RPMI8226 (cell line): ENCODE measurements at regions not wholly inside any gene's neighbourhood (a gene's known extent, or its start where the extent isn't known, plus 50 kb on each side); places are given as distances from the start of the nearest gene placed in this dataset.
"Not testable (repeated sequence)": the region's sequence is repeated elsewhere in the genome, so short reads cannot be mapped to it uniquely, and the experiment has no call there.

Source experiments
- DNase-seq: peaks from one replicate; pipeline ENCODE4 v3.0.0-alpha.2; 2015

DNA sequence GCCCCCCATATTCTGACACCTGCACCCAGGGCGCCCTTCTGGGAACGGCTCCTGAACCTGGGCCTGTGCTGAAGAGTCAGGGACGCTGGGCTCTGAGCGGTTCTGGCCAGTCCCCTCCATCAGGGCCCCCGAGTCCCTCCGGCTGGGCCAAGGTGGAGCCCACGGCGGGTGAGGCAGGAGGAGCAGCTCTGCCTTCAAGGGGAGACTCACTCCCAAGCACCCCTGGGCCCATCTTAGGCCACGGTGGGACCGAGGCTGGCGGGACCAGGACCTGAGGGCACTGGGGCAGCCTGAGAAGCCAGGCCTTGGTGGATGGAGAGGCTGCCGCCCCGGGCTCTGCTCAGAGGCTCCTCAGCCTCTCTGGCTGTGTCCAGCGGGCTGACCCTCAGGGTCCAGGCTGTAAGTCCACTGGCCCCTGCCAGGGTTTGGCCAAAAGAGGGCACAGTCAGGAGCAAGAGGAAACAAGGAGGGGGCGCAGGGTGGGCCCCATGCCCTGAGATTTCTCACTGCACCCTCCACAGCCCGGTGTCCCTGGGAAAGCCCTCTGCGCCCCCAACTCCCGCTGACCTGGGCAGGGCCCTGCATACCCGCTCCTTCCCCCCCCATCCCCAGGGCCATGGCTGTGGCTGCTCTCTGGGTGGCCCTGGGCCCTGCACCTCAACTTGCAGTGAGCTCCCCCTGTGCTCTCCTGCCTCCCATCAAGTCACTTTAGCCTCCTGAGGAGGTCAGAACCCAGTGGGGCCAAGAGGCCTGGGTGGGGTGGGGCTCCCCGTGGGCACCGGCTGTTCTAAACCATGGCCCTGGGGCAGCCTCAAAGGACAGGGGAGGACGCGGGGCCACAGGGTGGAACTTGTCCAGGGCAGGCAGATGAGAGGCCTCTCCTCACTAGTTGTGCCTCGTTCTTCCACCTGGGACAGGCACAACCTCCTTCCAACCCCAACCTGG is 266.4 kb upstream of the SFSWAP start:
- DNase-seq, result no peak

GRCh38 chr12:131445184-131445774 is 265.6 kb upstream of the SFSWAP start:
- no peak for DNase-seq

- no peak for DNase-seq
Measured at GRCh38 chr12:131445795-131446194, 265.1 kb upstream of the SFSWAP start.

DNA sequence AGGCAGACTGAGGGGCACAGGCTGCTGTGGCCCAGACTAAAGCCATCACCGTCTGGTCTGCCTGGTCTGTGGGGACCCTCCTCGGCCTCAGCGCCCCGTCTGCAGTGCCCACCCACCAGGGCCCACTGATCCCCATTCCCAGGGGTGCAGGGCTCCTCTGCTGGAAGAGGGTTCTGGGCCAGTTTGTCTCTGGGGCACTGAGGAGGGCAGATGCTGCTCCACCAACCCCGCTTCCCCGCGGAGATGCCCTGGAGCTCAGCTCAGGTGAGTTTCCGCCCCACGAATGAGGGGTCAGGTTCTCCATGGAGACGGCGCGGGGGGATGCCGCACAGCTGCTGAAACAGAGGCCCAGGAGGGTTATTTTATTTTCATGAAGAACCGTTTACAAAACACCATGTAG is 263.3 kb upstream of the SFSWAP start:
- DNase-seq, result not testable (repeated sequence)

GRCh38 chr12:131448254-131448795 is 262.6 kb upstream of the SFSWAP start:
- no peak for DNase-seq

DNA sequence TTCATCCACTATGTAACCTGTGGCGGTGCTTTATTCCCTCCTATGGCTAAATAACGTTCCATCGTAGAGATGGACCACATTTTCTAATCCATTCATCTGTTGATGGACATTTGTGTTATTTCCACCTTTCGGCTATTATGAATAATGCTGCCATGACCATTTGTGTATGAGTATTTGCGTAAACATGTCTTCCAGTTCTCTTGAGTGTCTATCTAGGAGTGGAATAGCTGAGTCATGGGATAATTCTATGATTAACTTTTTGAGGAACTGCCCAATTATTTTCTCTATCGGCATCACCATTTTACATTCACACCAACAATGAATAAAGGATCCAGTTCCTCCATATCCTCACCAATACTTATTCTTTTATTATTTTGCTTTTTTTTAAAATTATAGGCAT is 261.9 kb upstream of the SFSWAP start:
- no peak for DNase-seq

DNA sequence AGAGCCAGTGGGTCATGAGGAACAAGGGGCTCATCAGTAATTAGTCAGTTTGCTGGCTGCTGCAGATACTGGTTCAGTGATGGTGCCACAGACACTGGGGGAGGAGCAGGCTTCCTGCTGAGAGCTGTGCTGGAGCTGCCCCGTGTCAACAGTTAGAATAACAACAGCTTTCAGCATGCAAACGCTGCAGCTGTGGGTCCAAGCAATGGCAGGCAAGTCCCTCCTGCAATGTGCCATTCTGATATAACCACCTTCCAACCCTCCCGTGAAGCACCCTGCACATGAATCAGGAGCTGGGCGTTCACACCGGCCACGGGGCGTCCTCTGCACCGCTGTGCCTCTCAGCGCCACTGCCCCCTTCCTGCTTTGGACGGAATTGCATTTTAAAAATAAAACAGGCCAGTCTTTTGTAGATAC is 258.4 kb upstream of the SFSWAP start:
- DNase-seq, result peak; percentile 48

DNA sequence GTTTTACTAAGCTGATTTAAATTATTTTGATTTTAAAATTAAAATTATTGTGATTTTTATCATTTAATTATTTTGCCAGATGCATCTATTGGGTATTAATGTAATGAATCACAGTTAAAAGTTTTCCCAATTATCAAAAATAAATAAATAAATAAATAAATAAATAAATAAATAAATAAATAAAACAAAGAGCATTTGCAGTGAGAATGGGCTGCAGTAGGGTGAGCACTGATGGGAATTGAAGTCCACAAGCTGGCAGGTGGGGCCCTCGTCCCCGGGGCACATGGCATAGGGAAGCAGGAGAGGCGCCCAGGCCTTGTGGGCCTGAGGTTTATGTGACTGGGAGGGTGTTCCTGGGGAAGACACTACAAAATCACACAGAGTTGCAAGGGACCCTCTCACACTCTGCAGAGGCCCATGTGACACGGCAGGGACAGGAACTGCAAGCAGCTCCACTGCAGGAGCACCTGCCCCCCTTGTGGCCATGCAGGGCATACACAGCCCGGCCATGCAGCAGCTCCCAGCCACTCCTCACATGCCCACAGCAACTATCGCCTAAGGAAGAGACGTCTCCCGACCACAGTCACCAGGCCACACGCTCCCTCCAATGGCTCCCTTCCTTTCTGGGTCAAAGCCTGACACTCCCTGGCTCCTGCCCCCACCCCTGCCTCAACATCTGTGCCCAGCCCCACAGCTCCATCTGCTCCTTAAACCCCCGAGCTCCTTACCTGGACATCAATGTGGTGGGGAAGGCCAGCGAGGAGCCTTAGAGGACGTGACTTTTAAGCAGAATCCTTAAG is 256.3 kb upstream of the SFSWAP start:
- DNase-seq, result peak; percentile 74

- DNase-seq, result no peak
Measured at GRCh38 chr12:131455218-131455506, 255.7 kb upstream of the SFSWAP start.

DNA sequence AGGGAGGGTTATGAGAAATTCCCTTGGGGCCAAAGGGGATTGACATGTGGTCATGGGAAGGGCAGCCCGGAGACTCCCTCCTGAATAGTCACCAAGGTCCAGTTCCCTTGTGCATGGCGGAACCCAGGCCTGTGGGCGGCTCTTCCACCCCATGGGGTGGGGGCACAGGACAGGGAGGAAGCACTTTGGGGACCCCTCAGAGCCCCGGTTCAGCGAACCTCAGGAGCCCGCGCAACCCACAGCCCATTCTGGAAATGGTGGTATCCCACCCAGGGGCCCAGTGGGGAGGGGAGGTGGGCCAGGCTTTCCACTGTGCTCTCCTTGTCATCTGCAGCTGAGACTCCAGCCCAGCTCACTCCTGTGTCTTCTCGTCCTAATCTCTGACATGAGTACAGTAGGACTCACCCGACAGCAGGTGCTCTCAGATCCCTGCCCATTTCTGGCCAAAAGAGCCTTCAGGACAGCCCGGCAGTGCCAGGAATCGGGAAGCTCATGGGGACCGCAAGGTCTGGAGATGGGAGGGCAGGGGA is 255.2 kb upstream of the SFSWAP start:
- DNase-seq, result no peak

- no peak for DNase-seq
Measured at GRCh38 chr12:131456301-131457027, 254.4 kb upstream of the SFSWAP start.

- DNase-seq, result no peak
Measured at GRCh38 chr12:131457028-131457310, 253.9 kb upstream of the SFSWAP start.

GRCh38 chr12:131457331-131458047 is 253.4 kb upstream of the SFSWAP start:
- DNase-seq, result no peak

DNA sequence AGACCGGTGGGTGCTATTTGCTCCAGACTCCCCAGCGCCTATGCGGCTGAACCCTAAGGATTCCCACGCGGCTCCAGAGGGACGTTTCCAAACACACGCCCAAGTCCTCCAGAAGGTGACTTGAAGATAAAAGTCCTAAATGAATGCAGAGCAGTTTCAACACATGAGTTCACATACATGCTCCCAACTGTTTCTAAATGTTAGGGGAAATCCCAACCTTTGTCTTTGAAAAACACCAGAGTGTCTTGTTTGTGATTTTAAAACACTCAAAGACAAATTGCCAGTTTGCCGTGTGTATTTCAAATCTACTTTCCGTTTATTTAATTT is 252.9 kb upstream of the SFSWAP start:
- DNase-seq, result no peak

- DNase-seq, result no peak
Measured at GRCh38 chr12:131458931-131459772, 251.7 kb upstream of the SFSWAP start.

- no peak for DNase-seq
Measured at GRCh38 chr12:131459773-131460365, 251.0 kb upstream of the SFSWAP start.

- DNase-seq, result no peak
Measured at GRCh38 chr12:131460520-131460919, 250.4 kb upstream of the SFSWAP start.

- DNase-seq, result no peak
Measured at GRCh38 chr12:131461096-131461495, 249.8 kb upstream of the SFSWAP start.

GRCh38 chr12:131463174-131463573 is 247.7 kb upstream of the SFSWAP start:
- DNase-seq, result no peak

GRCh38 chr12:131464081-131464480 is 246.8 kb upstream of the SFSWAP start:
- DNase-seq, result no peak

- no peak for DNase-seq
Measured at GRCh38 chr12:131466306-131466705, 244.6 kb upstream of the SFSWAP start.
